ENCODE measurements at regions not wholly inside any gene's neighbourhood (a gene's known extent, or its start where the extent isn't known, plus 50 kb on each side); places are given as distances from the start of the nearest gene placed in this dataset.

DNA sequence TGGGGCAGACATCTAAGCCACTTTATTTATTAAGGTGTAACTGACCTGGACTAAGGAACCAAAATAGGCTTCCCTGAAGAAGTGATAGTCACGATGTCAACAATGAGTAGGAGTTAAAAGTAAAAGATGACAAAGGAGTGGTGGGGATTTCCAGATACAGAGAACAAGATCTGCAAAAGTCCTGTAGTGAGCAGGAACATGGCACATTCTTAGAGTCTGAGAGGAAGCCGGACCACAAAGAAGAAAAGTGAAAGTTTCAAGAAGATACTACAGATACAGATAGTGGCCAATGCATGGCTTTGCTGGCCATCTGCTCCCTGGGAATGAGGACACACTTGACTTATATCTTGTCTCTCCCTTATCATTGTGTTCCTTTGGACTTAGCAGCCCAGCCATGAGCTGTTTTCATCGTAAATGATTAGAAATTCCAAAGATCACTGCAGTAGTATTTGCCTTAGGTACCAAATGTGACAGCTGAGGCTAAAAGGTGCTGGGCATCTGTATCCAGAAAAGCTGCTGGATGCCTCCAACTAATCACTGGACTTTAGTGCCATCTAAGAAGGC, 302.4 kb upstream of the NR5A2 start:
- TF ChIP-seq POLR2AphosphoS5 (IDR thresholded peaks at IDR 0.05; ENCODE audit: low read depth, low read length), result no peak
- TF ChIP-seq, protein P1, sequence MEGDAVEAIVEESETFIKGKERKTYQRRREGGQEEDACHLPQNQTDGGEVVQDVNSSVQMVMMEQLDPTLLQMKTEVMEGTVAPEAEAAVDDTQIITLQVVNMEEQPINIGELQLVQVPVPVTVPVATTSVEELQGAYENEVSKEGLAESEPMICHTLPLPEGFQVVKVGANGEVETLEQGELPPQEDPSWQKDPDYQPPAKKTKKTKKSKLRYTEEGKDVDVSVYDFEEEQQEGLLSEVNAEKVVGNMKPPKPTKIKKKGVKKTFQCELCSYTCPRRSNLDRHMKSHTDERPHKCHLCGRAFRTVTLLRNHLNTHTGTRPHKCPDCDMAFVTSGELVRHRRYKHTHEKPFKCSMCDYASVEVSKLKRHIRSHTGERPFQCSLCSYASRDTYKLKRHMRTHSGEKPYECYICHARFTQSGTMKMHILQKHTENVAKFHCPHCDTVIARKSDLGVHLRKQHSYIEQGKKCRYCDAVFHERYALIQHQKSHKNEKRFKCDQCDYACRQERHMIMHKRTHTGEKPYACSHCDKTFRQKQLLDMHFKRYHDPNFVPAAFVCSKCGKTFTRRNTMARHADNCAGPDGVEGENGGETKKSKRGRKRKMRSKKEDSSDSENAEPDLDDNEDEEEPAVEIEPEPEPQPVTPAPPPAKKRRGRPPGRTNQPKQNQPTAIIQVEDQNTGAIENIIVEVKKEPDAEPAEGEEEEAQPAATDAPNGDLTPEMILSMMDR (IDR thresholded peaks at IDR 0.05), result no peak
- TF ChIP-seq, protein P2, sequence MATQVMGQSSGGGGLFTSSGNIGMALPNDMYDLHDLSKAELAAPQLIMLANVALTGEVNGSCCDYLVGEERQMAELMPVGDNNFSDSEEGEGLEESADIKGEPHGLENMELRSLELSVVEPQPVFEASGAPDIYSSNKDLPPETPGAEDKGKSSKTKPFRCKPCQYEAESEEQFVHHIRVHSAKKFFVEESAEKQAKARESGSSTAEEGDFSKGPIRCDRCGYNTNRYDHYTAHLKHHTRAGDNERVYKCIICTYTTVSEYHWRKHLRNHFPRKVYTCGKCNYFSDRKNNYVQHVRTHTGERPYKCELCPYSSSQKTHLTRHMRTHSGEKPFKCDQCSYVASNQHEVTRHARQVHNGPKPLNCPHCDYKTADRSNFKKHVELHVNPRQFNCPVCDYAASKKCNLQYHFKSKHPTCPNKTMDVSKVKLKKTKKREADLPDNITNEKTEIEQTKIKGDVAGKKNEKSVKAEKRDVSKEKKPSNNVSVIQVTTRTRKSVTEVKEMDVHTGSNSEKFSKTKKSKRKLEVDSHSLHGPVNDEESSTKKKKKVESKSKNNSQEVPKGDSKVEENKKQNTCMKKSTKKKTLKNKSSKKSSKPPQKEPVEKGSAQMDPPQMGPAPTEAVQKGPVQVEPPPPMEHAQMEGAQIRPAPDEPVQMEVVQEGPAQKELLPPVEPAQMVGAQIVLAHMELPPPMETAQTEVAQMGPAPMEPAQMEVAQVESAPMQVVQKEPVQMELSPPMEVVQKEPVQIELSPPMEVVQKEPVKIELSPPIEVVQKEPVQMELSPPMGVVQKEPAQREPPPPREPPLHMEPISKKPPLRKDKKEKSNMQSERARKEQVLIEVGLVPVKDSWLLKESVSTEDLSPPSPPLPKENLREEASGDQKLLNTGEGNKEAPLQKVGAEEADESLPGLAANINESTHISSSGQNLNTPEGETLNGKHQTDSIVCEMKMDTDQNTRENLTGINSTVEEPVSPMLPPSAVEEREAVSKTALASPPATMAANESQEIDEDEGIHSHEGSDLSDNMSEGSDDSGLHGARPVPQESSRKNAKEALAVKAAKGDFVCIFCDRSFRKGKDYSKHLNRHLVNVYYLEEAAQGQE (IDR thresholded peaks at IDR 0.05; ENCODE audit: insufficient read depth in 1 of 2, low read depth in 2 of 2, low read length in 1 of 2), result no peak
- intact Hi-C loops (cut with micrococcal nuclease; ENCODE audit: unreplicated experiment) (no loop called here), in situ Hi-C loops (cut with HindIII; ENCODE audit: low pct_unique_long_range_greater_than_20kb, low sequenced_read_pairs) (no loop called here)
- DNase-seq (ENCODE audit: low read depth, low spot score) (no peak), ATAC-seq (no peak)
- no peaks in the 10 kb centered on the region for H3K9me3 ChIP-seq (ENCODE audit: control insufficient read depth, insufficient read depth, low read depth, low read length)
- POLR2A ChIA-PET, result no interaction called here
- H3K4me3 ChIP-seq (ENCODE audit: low read depth in 2 of 2, low read length in 2 of 2), result no peak overlapping the region
- no peak overlapping the region for H3K27ac ChIP-seq (ENCODE audit: low read length)
- no peaks in the 10 kb centered on the region for H3K4me1 ChIP-seq (ENCODE audit: control insufficient read depth, insufficient read depth, low read length)
- no TSS peak for BruUV-seq (replicated peaks)
- no peaks in the 10 kb centered on the region for H3K36me3 ChIP-seq (ENCODE audit: control insufficient read depth, insufficient read depth, low read length)
- CTCF ChIA-PET, result no interaction called here
- H3K27me3 ChIP-seq (ENCODE audit: control insufficient read depth, insufficient read depth, low read length), result no peaks in the 10 kb centered on the region

DNA sequence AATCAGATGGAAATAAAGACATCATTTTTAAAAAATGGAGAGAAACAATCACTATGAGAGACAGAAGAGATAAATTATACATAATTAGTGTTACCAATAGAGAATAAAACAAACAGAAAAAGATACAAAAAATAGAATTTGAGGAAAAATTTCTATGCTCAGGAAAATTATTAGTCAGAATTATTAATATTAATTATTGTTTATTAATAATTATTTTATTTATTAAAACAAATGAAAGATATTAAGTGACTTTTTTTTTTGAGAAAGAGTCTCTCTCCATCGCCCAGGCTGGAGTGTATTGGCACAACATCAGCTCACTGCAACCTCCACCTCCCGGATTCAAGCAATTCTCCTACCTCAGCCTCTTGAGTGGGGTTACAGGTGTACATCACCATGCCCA, 299.8 kb upstream of the NR5A2 start:
- H3K27ac ChIP-seq (ENCODE audit: low read length), result no peak overlapping the region
- in situ Hi-C loops (cut with HindIII; ENCODE audit: low pct_unique_long_range_greater_than_20kb, low sequenced_read_pairs) (no loop called here), intact Hi-C loops (cut with micrococcal nuclease; ENCODE audit: unreplicated experiment) (no loop called here)
- no peaks in the 10 kb centered on the region for H3K9me3 ChIP-seq (ENCODE audit: control insufficient read depth, insufficient read depth, low read depth, low read length)
- ATAC-seq, result no peak
- POLR2A ChIA-PET, result no interaction called here
- TF ChIP-seq TCF7L2 (IDR thresholded peaks at IDR 0.05; ENCODE audit: low read depth, low read length) (no peak), POLR2AphosphoS5 (IDR thresholded peaks at IDR 0.05; ENCODE audit: low read depth, low read length) (no peak), SIN3A (IDR thresholded peaks at IDR 0.05; ENCODE audit: borderline replicate concordance, insufficient read depth, low read depth, low read length) (no peak)
- TF ChIP-seq, protein P1 (IDR thresholded peaks at IDR 0.05), result no peak
- TF ChIP-seq, protein P2 (IDR thresholded peaks at IDR 0.05; ENCODE audit: insufficient read depth in 1 of 2, low read depth in 2 of 2, low read length in 1 of 2), result no peak
- no peaks in the 10 kb centered on the region for H3K36me3 ChIP-seq (ENCODE audit: control insufficient read depth, insufficient read depth, low read length)
- DNase-seq (ENCODE audit: low read depth, low spot score), result no peak
- BruUV-seq (replicated peaks), result no TSS peak
- H3K4me3 ChIP-seq (ENCODE audit: low read depth in 2 of 2, low read length in 2 of 2), result no peak overlapping the region
- no peaks in the 10 kb centered on the region for H3K27me3 ChIP-seq (ENCODE audit: control insufficient read depth, insufficient read depth, low read length)
- CTCF ChIA-PET, result no interaction called here
- H3K4me1 ChIP-seq (ENCODE audit: control insufficient read depth, insufficient read depth, low read length), result no peaks in the 10 kb centered on the region
